ENCODE measurements at regions not wholly inside any gene's neighbourhood (a gene's known extent, or its start where the extent isn't known, plus 50 kb on each side); places are given as distances from the start of the nearest gene placed in this dataset.

- Histone ChIP-seq H3K4me3 (no peak overlapping the region), H3K4me1 (no peaks in the 10 kb centered on the region), H3K9me3 (no peaks in the 10 kb centered on the region), H3K27ac (no peak overlapping the region), H3K36me3 (no peaks in the 10 kb centered on the region), H3K27me3 (no peaks in the 10 kb centered on the region)
- no peak for ATAC-seq
- DNase-seq, result peak; percentile 62
- TF ChIP-seq CTCF (IDR thresholded peaks at IDR 0.05), result no peak
- intact Hi-C loops (cut with DNase I), result no loop called here
Measured at GRCh38 chr2:2846332-2847208, 515.5 kb upstream of the MYT1L start.

GRCh38 chr2:2845806-2846315 is 514.8 kb upstream of the MYT1L start:
- intact Hi-C loops (cut with DNase I), result no loop called here

GRCh38 chr2:2845267-2845666 is 514.2 kb upstream of the MYT1L start:
- intact Hi-C loops (cut with DNase I), result no loop called here
- TF ChIP-seq CTCF (IDR thresholded peaks at IDR 0.05), result no peak
- H3K27ac ChIP-seq, result no peak overlapping the region
- no peaks in the 10 kb centered on the region for H3K9me3 ChIP-seq
- no peak overlapping the region for H3K4me3 ChIP-seq
- H3K4me1 ChIP-seq, result no peaks in the 10 kb centered on the region
- H3K36me3 ChIP-seq, result no peaks in the 10 kb centered on the region
- ATAC-seq (no peak), DNase-seq (peak; percentile 27)
- H3K27me3 ChIP-seq, result no peaks in the 10 kb centered on the region

More at GRCh38 chr2:2845806-2846315, 514.8 kb upstream of the MYT1L start:
- ATAC-seq (no peak), DNase-seq (peak; percentile 40)
- TF ChIP-seq CTCF (IDR thresholded peaks at IDR 0.05), result no peak
- H3K36me3 ChIP-seq, result no peaks in the 10 kb centered on the region
- H3K27ac ChIP-seq, result no peak overlapping the region
- H3K4me1 ChIP-seq, result no peaks in the 10 kb centered on the region
- H3K9me3 ChIP-seq, result no peaks in the 10 kb centered on the region
- H3K27me3 ChIP-seq, result no peaks in the 10 kb centered on the region
- H3K4me3 ChIP-seq, result no peak overlapping the region

GRCh38 chr2:2843969-2844548 is 513.0 kb upstream of the MYT1L start:
- ATAC-seq, result no peak
- no peaks in the 10 kb centered on the region for H3K36me3 ChIP-seq
- H3K9me3 ChIP-seq, result no peaks in the 10 kb centered on the region
- H3K4me3 ChIP-seq, result no peak overlapping the region
- intact Hi-C loops (cut with DNase I), result no loop called here
- no peak overlapping the region for H3K27ac ChIP-seq
- peak; percentile 22 for TF ChIP-seq CTCF (IDR thresholded peaks at IDR 0.05)
- no peaks in the 10 kb centered on the region for H3K4me1 ChIP-seq
- no peak for DNase-seq
- H3K27me3 ChIP-seq, result no peaks in the 10 kb centered on the region

GRCh38 chr2:2842466-2842865 is 511.4 kb upstream of the MYT1L start:
- no peaks in the 10 kb centered on the region for H3K9me3 ChIP-seq
- ATAC-seq (no peak), DNase-seq (peak; percentile 44)
- no peak overlapping the region for H3K4me3 ChIP-seq
- H3K4me1 ChIP-seq, result no peaks in the 10 kb centered on the region
- intact Hi-C loops (cut with DNase I), result no loop called here
- no peak for TF ChIP-seq CTCF (IDR thresholded peaks at IDR 0.05)
- H3K36me3 ChIP-seq, result no peaks in the 10 kb centered on the region
- no peak overlapping the region for H3K27ac ChIP-seq
- no peaks in the 10 kb centered on the region for H3K27me3 ChIP-seq

Measured in upper lobe of right lung (tissue), 1 donor.